Stimulated activated memory B cell treated with anti-CD40 and anti-IgM and Interleukin-4, amounts not matched to agents 10 μg/mL and 1 μg/mL and 100 μg/mL, for 72 hours (primary cell): ENCODE measurements at regions not wholly inside any gene's neighbourhood (a gene's known extent, or its start where the extent isn't known, plus 50 kb on each side); places are given as distances from the start of the nearest gene placed in this dataset.
"Not testable (repeated sequence)": the region's sequence is repeated elsewhere in the genome, so short reads cannot be mapped to it uniquely, and the experiment has no call there.

Experiments used
- ATAC-seq: fragments of 150-1000 bp; cut with Tn5 transposase; 2 replicates; pipeline ENCODE4 v1.10.0; 2021
- H3K27ac Mint-ChIP-seq: one replicate; pipeline ENCODE4 v1.8.0; 2022; ENCODE audit warnings: mild to moderate bottlenecking, mixed read lengths
- H3K27me3 Mint-ChIP-seq: one replicate; pipeline ENCODE4 v1.8.0; 2022; ENCODE audit warnings: mixed read lengths
- H3K36me3 Mint-ChIP-seq: one replicate; pipeline ENCODE4 v1.8.0; 2022; ENCODE audit warnings: mixed read lengths
- H3K4me1 Mint-ChIP-seq: one replicate; pipeline ENCODE4 v1.8.0; 2022; ENCODE audit warnings: mixed read lengths
- H3K4me3 Mint-ChIP-seq: one replicate; pipeline ENCODE4 v1.8.0; 2022; ENCODE audit warnings: mild to moderate bottlenecking, moderate library complexity, mixed read lengths
- H3K9me3 Mint-ChIP-seq: one replicate; pipeline ENCODE4 v1.8.0; 2022; ENCODE audit warnings: mixed read lengths

DNA sequence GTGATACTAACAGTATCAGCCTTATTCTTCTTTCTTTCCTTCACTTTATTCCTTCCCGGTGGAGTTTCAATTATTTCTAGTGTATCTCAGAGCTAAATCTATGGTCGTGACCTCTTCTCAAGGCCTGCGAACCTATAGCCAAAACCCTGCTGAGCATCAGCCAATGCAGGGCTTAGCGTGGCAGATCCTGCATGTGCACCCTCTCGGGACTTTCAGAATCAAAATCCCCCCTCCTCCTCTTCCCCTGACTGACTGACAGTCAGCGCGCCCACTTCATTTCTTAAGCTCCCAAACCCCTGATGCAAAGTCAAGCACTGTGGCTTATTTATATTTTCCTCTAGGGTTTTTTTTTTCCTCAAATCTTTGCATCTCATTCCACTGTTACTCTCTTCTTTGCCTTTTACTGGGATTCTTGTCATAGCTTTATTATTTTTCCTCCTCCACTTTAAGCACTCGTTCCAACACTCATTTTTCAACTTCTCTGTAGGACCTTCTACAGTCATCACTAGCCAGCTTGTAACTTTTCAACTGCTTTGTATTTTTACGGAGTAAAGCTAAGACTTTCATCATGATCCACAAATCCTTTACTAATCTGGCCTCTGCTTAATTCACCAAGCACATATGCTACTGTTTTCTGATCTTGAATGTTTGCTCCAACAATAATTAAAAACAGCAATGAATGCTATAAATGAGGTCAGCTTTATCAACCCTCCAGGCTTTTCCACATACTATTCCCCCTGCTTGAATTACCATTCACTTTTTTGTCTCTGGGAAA is 896.5 kb upstream of the PIK3C3 start:
- Mint-ChIP-seq H3K27me3 (no peaks in the 10 kb centered on the region), H3K9me3 (peaks cover 6% of the 10 kb centered on the region), H3K4me1 (no peaks in the 10 kb centered on the region), H3K36me3 (no peaks in the 10 kb centered on the region), H3K4me3 (no peak overlapping the region), H3K27ac (no peak overlapping the region)
- ATAC-seq, result no peak

DNA sequence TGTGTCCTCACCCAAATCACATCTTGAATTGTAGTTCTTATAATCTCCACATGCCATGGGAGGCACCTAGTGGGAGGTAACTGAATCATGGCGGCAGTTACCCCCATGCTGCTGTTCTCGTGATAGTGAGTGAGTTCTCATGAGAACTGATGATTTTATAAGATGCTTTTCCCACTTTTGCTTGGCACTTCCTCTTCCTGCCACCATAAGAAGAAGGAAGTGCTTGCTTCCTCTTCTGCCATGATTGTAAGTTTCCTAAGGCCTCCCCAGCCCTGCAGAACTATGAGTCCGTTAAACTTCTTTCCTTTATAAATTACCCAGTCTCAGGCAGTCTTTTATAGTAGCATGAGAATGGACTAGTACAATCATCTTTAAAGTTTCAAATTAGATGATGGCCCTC is 902.4 kb upstream of the PIK3C3 start:
- no peak for ATAC-seq
- Mint-ChIP-seq H3K27ac (no peak overlapping the region), H3K4me3 (no peak overlapping the region), H3K9me3 (peaks cover 6% of the 10 kb centered on the region), H3K4me1 (no peaks in the 10 kb centered on the region), H3K27me3 (no peaks in the 10 kb centered on the region), H3K36me3 (no peaks in the 10 kb centered on the region)

DNA sequence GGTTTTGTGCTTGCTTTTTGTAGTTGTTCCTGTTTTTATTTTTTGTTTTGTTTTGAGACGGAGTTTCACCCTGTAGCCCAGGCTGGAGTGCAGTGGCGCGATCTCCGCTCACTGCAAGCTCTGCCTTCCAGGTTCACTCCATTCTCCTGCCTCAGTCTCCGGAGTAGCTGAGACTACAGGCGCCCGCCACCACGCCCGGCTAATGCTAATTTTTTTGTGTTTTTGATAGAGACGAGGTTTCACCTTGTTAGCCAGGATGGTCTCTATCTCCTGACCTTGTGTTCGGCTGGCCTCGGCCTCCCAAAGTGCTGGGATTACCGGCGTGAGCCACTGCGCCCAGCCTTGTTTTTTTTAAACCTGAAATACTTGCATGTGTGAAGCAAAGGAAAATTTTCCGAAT is 908.8 kb upstream of the PIK3C3 start:
- H3K4me1 Mint-ChIP-seq, H3K27ac Mint-ChIP-seq, ATAC-seq, H3K36me3 Mint-ChIP-seq, H3K9me3 Mint-ChIP-seq, H3K4me3 Mint-ChIP-seq, H3K27me3 Mint-ChIP-seq: not testable (repeated sequence)

- H3K27ac Mint-ChIP-seq, result no peak overlapping the region
- ATAC-seq, result no peak
- no peaks in the 10 kb centered on the region for H3K4me1 Mint-ChIP-seq
- no peak overlapping the region for H3K4me3 Mint-ChIP-seq
- H3K36me3 Mint-ChIP-seq, result no peaks in the 10 kb centered on the region
- H3K27me3 Mint-ChIP-seq, result no peaks in the 10 kb centered on the region
- H3K9me3 Mint-ChIP-seq, result peaks cover 3% of the 10 kb centered on the region
Measured at GRCh38 chr18:41043876-41044275, 911.2 kb upstream of the PIK3C3 start.

DNA sequence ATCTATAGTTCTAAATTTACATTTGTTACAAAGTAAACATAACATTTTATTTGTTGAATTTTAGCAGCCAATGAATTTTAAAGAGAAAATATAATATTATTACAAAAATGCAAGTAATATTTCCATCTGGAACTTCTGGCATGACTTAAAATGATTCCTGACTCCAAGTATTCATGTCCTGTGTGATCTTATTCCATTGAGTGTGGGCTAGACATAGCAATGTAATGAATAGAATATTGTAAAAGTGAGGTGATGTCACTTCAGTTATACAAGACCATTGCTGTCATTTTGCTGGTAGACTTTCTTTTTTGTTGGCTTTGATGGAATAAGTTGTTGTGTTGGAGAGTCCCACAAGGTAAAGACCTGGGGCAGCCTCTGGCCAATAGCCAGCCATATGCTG is 912.2 kb upstream of the PIK3C3 start:
- no peak overlapping the region for H3K4me3 Mint-ChIP-seq

GRCh38 chr18:41038071-41038470 is 917.0 kb upstream of the PIK3C3 start:
- ATAC-seq, result no peak
- Mint-ChIP-seq H3K27me3 (no peaks in the 10 kb centered on the region), H3K4me1 (no peaks in the 10 kb centered on the region), H3K9me3 (peaks cover 3% of the 10 kb centered on the region), H3K36me3 (no peaks in the 10 kb centered on the region), H3K27ac (no peak overlapping the region), H3K4me3 (no peak overlapping the region)

More for the DNA sequence above, 912.2 kb upstream of the PIK3C3 start:
- ATAC-seq, result no peak
- peaks cover 3% of the 10 kb centered on the region for H3K9me3 Mint-ChIP-seq
- no peaks in the 10 kb centered on the region for H3K36me3 Mint-ChIP-seq
- no peaks in the 10 kb centered on the region for H3K27me3 Mint-ChIP-seq
- no peak overlapping the region for H3K27ac Mint-ChIP-seq
- no peaks in the 10 kb centered on the region for H3K4me1 Mint-ChIP-seq

GRCh38 chr18:41036346-41036745 is 918.7 kb upstream of the PIK3C3 start:
- no peaks in the 10 kb centered on the region for H3K4me1 Mint-ChIP-seq
- H3K4me3 Mint-ChIP-seq, result no peak overlapping the region
- no peak for ATAC-seq
- H3K27ac Mint-ChIP-seq, result no peak overlapping the region
- no peaks in the 10 kb centered on the region for H3K27me3 Mint-ChIP-seq
- no peaks in the 10 kb centered on the region for H3K9me3 Mint-ChIP-seq
- no peaks in the 10 kb centered on the region for H3K36me3 Mint-ChIP-seq

- no peaks in the 10 kb centered on the region for H3K9me3 Mint-ChIP-seq
- H3K36me3 Mint-ChIP-seq, result no peaks in the 10 kb centered on the region
- no peaks in the 10 kb centered on the region for H3K27me3 Mint-ChIP-seq
- ATAC-seq, result no peak
- no peaks in the 10 kb centered on the region for H3K4me1 Mint-ChIP-seq
- H3K4me3 Mint-ChIP-seq, result no peak overlapping the region
- H3K27ac Mint-ChIP-seq, result no peak overlapping the region
Measured at GRCh38 chr18:41034413-41034812, 920.6 kb upstream of the PIK3C3 start.

- Mint-ChIP-seq H3K4me3 (no peak overlapping the region), H3K27me3 (no peaks in the 10 kb centered on the region), H3K36me3 (no peaks in the 10 kb centered on the region), H3K4me1 (no peaks in the 10 kb centered on the region), H3K27ac (no peak overlapping the region), H3K9me3 (peaks cover 3% of the 10 kb centered on the region)
- peak; percentile 45 for ATAC-seq
Measured at GRCh38 chr18:41025666-41026065, 929.4 kb upstream of the PIK3C3 start.

GRCh38 chr18:41024792-41025191 is 930.2 kb upstream of the PIK3C3 start:
- H3K27ac Mint-ChIP-seq, result no peak overlapping the region
- H3K27me3 Mint-ChIP-seq, result no peaks in the 10 kb centered on the region
- no peak overlapping the region for H3K4me3 Mint-ChIP-seq
- peaks cover 3% of the 10 kb centered on the region for H3K9me3 Mint-ChIP-seq
- no peak for ATAC-seq
- no peaks in the 10 kb centered on the region for H3K4me1 Mint-ChIP-seq
- no peaks in the 10 kb centered on the region for H3K36me3 Mint-ChIP-seq

- Mint-ChIP-seq H3K9me3 (peaks cover 3% of the 10 kb centered on the region), H3K4me3 (no peak overlapping the region), H3K36me3 (no peaks in the 10 kb centered on the region), H3K27ac (no peak overlapping the region), H3K27me3 (no peaks in the 10 kb centered on the region), H3K4me1 (no peaks in the 10 kb centered on the region)
- ATAC-seq, result no peak
Measured at GRCh38 chr18:41022484-41022883, 932.5 kb upstream of the PIK3C3 start.

DNA sequence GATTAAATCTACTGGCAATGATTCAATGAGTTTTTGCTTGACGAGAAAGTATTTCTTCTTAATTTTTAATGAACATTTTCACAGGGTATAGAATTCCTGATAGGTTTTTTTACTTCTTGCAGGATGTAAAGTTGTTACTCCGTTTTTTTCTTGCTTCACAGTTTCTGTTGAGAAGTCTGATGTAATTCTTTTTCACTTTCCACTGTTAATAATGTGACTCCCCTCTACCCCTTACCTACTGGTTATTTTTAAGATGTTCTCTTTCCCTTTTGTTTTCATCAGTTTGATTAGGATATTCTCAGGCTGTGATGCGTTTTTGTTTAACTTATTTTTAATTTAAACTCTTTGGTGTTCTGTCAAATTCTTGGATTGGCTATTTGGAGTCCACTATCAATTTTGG is 933.9 kb upstream of the PIK3C3 start:
- Mint-ChIP-seq H3K27me3 (no peaks in the 10 kb centered on the region), H3K27ac (no peak overlapping the region), H3K4me1 (no peaks in the 10 kb centered on the region), H3K36me3 (no peaks in the 10 kb centered on the region), H3K4me3 (no peak overlapping the region), H3K9me3 (no peaks in the 10 kb centered on the region)
- ATAC-seq, result no peak

DNA sequence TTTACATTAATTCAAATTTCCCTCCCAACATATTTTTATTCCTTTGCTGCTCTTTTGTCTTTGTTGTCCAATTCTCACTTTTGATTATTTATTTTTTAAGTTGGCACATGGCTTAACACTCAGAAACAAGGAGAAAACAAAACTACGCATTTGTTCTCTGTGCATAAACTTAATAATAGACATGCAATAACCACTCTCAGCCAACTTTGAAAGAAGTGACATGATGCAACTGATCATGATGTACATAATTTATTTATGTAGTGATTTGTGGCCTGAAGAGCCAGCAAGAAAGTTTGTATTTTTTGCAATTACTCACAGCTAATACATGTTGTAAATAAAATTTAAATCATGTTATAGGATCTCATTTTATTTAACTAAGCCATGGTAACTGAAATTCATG is 942.8 kb upstream of the PIK3C3 start:
- H3K4me1 Mint-ChIP-seq, result no peaks in the 10 kb centered on the region
- no peaks in the 10 kb centered on the region for H3K36me3 Mint-ChIP-seq
- H3K27ac Mint-ChIP-seq, result no peak overlapping the region
- no peak overlapping the region for H3K4me3 Mint-ChIP-seq
- no peak for ATAC-seq
- peaks cover 9% of the 10 kb centered on the region for H3K9me3 Mint-ChIP-seq
- no peaks in the 10 kb centered on the region for H3K27me3 Mint-ChIP-seq

DNA sequence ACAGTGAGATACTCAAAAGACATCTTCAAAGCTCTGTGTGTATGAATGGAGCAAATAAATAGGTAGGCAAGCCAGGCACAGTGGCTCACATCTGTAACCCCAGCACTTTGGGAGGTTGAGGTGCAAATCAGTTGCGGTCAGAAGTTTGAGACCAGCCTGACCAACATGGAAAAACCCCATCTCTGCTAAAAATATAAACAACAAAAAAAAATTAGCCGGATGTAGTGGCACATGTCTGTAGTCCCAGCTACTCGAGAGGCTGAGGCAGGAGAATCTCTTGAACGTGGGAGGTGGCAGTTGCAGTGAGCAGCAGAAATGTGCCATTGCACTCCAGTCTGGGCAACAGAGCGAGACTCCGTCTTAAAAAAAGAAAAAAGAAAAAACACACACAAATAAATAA is 945.1 kb upstream of the PIK3C3 start:
- ATAC-seq, result no peak
- Mint-ChIP-seq H3K27ac (no peak overlapping the region), H3K4me1 (no peaks in the 10 kb centered on the region), H3K4me3 (no peak overlapping the region), H3K9me3 (peaks cover 3% of the 10 kb centered on the region), H3K36me3 (no peaks in the 10 kb centered on the region), H3K27me3 (no peaks in the 10 kb centered on the region)

GRCh38 chr18:41004324-41004723 is 950.7 kb upstream of the PIK3C3 start:
- H3K4me1 Mint-ChIP-seq, result no peaks in the 10 kb centered on the region
- no peak overlapping the region for H3K27ac Mint-ChIP-seq
- H3K27me3 Mint-ChIP-seq, result no peaks in the 10 kb centered on the region
- H3K36me3 Mint-ChIP-seq, result no peaks in the 10 kb centered on the region
- no peak for ATAC-seq
- H3K9me3 Mint-ChIP-seq, result peaks cover 3% of the 10 kb centered on the region
- no peak overlapping the region for H3K4me3 Mint-ChIP-seq

GRCh38 chr18:40995529-40995928 is 959.5 kb upstream of the PIK3C3 start:
- Mint-ChIP-seq H3K9me3 (peaks cover 5% of the 10 kb centered on the region), H3K27me3 (no peaks in the 10 kb centered on the region), H3K4me1 (no peaks in the 10 kb centered on the region), H3K4me3 (no peak overlapping the region), H3K27ac (no peak overlapping the region), H3K36me3 (no peaks in the 10 kb centered on the region)
- no peak for ATAC-seq

DNA sequence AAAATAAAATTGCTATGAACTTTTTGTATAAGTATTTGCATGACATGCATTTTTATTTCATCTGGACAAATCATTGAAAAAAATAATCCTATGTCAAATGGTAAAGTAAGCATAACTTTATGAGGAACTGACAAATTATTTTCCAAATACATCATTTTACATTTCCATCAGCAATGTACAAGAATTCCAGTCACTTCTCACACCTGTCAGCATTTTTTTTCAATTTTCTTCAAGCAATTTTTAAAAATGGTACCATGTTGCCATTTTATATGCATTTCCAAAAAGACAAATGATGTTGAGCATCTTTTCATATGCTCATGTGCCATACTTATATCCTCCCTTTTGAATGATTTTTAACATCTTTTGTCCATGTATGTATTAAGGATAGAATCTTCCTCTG is 961.7 kb upstream of the PIK3C3 start:
- no peaks in the 10 kb centered on the region for H3K4me1 Mint-ChIP-seq
- H3K27me3 Mint-ChIP-seq, result no peaks in the 10 kb centered on the region
- H3K9me3 Mint-ChIP-seq, result peaks cover 9% of the 10 kb centered on the region
- no peak overlapping the region for H3K4me3 Mint-ChIP-seq
- no peak overlapping the region for H3K27ac Mint-ChIP-seq
- H3K36me3 Mint-ChIP-seq, result no peaks in the 10 kb centered on the region
- no peak for ATAC-seq
